ENCODE measurements at regions not wholly inside any gene's neighbourhood (a gene's known extent, or its start where the extent isn't known, plus 50 kb on each side); places are given as distances from the start of the nearest gene placed in this dataset.

DNA sequence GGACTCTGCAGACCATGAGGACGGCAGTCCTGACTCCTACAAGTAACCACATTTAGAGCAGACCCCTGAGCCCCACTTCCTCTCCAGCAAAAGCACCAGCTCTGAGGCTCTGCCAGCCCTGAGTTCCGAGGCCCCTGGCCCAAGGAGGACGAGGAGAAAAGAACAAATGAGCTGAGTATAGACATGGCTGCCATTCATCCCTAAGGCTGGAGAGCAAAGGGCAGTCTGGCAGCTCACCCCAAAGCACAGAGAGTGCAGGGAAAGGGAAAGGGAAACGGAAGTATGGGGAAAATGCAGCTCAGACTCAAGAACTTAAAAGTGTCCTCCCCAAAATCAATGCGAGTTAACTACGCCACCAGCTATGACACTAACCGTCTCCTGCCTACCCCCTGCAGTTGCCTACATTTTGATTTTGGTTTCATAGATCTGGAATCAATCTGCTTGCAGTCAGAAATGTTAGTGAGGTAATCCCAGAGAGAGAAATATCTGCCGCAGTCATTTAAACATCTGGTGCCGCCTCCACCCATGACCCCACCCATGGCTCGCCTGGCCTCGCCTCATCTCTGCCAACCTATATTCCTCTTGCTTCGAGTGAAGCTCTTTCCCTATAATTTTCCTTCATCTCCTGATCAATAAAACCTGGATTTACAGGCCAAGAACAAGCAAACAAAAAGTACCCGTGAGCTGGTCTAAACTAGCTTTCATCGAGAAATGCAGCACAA is 49.6 kb upstream of the AFDN start:
- Histone ChIP-seq H3K36me3 (ENCODE audit: control insufficient read depth, insufficient read depth, low read length) (no peaks in the 10 kb centered on the region), H3K4me3 (ENCODE audit: low read length) (no peak overlapping the region), H3K27me3 (ENCODE audit: control insufficient read depth, insufficient read depth, low read length) (peaks cover 6% of the 10 kb centered on the region), H3K9me3 (replicated peaks; ENCODE audit: control insufficient read depth, low read depth, low read length) (no peaks in the 10 kb centered on the region), H3K27ac (ENCODE audit: low read length) (no peak overlapping the region), H3K4me1 (ENCODE audit: control insufficient read depth, insufficient read depth, low read length) (no peaks in the 10 kb centered on the region)
- no peak for DNase-seq
- 68% methylated on average over 7 of the region's 14 CpGs for WGBS (ENCODE audit: insufficient coverage)
